ENCODE measurements at regions not wholly inside any gene's neighbourhood (a gene's known extent, or its start where the extent isn't known, plus 50 kb on each side); places are given as distances from the start of the nearest gene placed in this dataset.

DNA sequence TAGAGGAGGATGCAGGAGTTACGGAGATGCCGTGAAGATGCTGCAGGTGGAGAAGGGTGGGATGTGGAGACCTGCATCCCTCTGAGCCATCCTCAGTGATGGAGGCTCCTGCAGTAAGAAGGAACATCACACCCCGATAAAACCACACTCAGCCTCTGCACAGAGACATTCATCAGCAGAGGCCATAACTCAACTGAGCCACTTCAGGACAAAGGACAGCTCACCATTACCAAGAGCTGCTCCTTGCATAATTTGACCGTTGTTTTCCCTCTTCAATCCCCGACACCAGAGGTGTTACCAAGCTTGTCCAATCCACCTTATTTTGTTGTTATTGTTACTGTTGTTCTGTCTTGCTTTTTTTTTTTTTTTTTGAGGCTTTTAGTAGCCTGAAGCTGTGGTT lies 543.9 kb downstream of the AJAP1 start:
- H3K27ac ChIP-seq: no peak overlapping the region
- no peak for DNase-seq
- 59 to 60% methylated on average over 5 of the region's 5 CpGs for WGBS, 2 donors
- H3K36me3 ChIP-seq (replicated peaks in 1 of 2; ENCODE audit: insufficient read depth in 1 of 2, low read depth in 2 of 2): no peaks in the 10 kb centered on the region
- no peaks in the 10 kb centered on the region for H3K9me3 ChIP-seq
- intact Hi-C loops (cut with DNase I): no loop called here
- no peaks in the 10 kb centered on the region for H3K4me1 ChIP-seq
- ATAC-seq: no peak
- H3K4me3 ChIP-seq: no peak overlapping the region
- H3K27me3 ChIP-seq: no peaks in the 10 kb centered on the region
- TF ChIP-seq, protein P1, sequence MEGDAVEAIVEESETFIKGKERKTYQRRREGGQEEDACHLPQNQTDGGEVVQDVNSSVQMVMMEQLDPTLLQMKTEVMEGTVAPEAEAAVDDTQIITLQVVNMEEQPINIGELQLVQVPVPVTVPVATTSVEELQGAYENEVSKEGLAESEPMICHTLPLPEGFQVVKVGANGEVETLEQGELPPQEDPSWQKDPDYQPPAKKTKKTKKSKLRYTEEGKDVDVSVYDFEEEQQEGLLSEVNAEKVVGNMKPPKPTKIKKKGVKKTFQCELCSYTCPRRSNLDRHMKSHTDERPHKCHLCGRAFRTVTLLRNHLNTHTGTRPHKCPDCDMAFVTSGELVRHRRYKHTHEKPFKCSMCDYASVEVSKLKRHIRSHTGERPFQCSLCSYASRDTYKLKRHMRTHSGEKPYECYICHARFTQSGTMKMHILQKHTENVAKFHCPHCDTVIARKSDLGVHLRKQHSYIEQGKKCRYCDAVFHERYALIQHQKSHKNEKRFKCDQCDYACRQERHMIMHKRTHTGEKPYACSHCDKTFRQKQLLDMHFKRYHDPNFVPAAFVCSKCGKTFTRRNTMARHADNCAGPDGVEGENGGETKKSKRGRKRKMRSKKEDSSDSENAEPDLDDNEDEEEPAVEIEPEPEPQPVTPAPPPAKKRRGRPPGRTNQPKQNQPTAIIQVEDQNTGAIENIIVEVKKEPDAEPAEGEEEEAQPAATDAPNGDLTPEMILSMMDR (IDR thresholded peaks at IDR 0.05): no peak
- TF ChIP-seq POLR2A (IDR thresholded peaks at IDR 0.05): no peak

DNA sequence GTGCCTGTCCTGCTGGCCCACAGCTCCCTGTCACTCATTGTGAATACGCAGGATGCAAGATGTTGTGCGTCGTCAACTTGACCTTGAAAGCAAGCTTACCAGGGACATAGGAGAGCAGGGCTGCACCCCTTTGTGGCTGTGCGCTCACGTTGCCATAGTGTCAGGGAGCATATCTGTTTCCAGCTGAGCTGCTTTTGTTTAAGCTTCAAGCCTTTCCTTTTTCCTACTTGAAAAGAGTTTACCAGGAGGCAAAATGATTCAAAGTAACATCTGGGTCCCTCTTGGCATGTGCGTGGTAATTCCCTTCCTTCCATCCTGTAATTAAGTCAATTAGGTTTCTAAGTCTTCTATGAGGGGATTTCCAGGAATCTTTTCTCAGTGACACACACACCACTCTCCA lies 537.1 kb downstream of the AJAP1 start:
- Histone ChIP-seq H3K27ac (no peak overlapping the region), H3K9me3 (no peaks in the 10 kb centered on the region), H3K4me3 (no peak overlapping the region), H3K27me3 (no peaks in the 10 kb centered on the region), H3K36me3 (replicated peaks in 1 of 2; ENCODE audit: insufficient read depth in 1 of 2, low read depth in 2 of 2) (no peaks in the 10 kb centered on the region), H3K4me1 (no peaks in the 10 kb centered on the region)
- 54 to 60% methylated on average over 6 of the region's 6 CpGs for WGBS, 2 donors
- TF ChIP-seq, protein P1 (IDR thresholded peaks at IDR 0.05): no peak
- TF ChIP-seq POLR2A (IDR thresholded peaks at IDR 0.05): no peak
- intact Hi-C loops (cut with DNase I): no loop called here
- DNase-seq: no peak
- no peak for ATAC-seq

DNA sequence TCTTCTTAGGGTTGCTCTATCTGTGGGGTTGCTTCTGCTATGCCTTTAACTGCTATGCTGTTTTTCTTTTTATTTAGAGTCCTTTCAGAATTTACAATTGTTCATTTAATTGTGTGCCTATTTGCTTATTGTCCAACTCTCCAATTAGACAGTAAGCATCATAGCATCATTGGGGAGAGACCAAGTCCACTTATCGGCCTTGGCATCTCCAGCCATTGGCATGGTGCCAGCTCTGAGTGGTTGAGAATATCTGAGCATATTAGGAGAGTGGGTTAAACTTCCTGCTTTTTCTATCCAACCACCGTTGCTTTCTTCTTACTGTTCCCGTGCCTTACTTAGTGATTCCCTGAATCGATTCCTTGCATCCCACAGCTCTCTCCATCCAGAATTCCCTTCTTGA lies 535.0 kb downstream of the AJAP1 start:
- Histone ChIP-seq H3K36me3 (replicated peaks in 1 of 2; ENCODE audit: insufficient read depth in 1 of 2, low read depth in 2 of 2) (no peaks in the 10 kb centered on the region), H3K4me1 (no peaks in the 10 kb centered on the region), H3K27me3 (no peaks in the 10 kb centered on the region), H3K27ac (no peak overlapping the region), H3K9me3 (no peaks in the 10 kb centered on the region), H3K4me3 (no peak overlapping the region)
- no peak for DNase-seq
- ATAC-seq: no peak
- TF ChIP-seq, protein P1 (IDR thresholded peaks at IDR 0.05): no peak
- TF ChIP-seq POLR2A (IDR thresholded peaks at IDR 0.05): no peak
- WGBS, 2 donors: 62 to 74% methylated on average over 4 of the region's 4 CpGs
- intact Hi-C loops (cut with DNase I): no loop called here

DNA sequence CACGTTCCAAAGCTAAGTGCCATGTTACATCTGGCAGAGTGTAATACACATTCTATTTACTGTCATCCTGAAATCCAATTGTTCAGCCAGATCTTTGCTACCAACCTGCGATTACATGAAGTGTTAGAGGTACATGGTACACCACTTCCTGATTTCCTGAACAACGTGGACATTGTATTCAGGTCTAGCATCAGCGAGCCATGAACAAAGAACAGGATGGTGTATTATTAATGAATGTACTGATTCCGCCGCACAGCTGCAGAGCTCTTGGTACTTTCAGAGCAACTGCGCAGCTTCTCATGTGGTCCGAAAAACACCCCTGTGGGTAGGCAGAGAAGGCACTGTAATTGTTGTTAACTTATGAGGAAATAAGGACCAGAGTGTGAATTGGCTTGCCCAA lies 511.4 kb downstream of the AJAP1 start:
- ATAC-seq (peak; percentile 35), DNase-seq (peak in 1 of 4 donors; percentile 14)
- no peak for TF ChIP-seq POLR2A (IDR thresholded peaks at IDR 0.05)
- TF ChIP-seq, protein P1 (IDR thresholded peaks at IDR 0.05): no peak
- H3K27me3 ChIP-seq: no peaks in the 10 kb centered on the region
- H3K36me3 ChIP-seq (replicated peaks in 1 of 2; ENCODE audit: insufficient read depth in 1 of 2, low read depth in 2 of 2): no peaks in the 10 kb centered on the region
- no peaks in the 10 kb centered on the region for H3K9me3 ChIP-seq
- H3K4me3 ChIP-seq: no peak overlapping the region
- peak overlapping the region in 1 of 4 donors; percentile 39 for H3K27ac ChIP-seq
- H3K4me1 ChIP-seq: no peaks in the 10 kb centered on the region
- intact Hi-C loops (cut with DNase I): no loop called here
- 42 to 43% methylated on average over 8 of the region's 8 CpGs for WGBS, 2 donors

DNA sequence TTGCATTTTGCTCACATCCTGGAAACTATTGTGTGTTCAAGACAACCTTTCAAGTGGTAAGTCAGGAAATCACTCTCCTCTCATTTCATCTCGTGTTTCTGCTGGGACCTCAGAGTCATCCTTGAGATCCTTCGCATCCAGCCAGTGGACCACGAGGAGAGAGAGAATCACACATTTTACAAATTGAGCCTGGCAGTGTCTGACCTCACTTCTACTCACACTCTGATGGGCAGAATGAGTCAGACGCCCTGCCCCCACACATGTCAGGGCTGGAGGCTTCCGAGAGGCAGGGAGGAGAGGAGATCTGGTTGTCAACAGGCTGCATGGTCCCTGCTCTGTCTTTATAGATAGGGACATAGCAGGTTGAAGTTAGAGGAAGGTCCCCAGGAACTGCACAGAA lies 509.7 kb downstream of the AJAP1 start:
- WGBS, 2 donors: 54 to 72% methylated on average over 4 to 5 of the region's 5 CpGs
- no peak for TF ChIP-seq POLR2A (IDR thresholded peaks at IDR 0.05)
- TF ChIP-seq, protein P1 (IDR thresholded peaks at IDR 0.05): no peak
- ATAC-seq (no peak), DNase-seq (no peak)
- Histone ChIP-seq H3K9me3 (no peaks in the 10 kb centered on the region), H3K27me3 (no peaks in the 10 kb centered on the region), H3K36me3 (replicated peaks in 1 of 2; ENCODE audit: insufficient read depth in 1 of 2, low read depth in 2 of 2) (no peaks in the 10 kb centered on the region), H3K4me3 (no peak overlapping the region), H3K27ac (no peak overlapping the region), H3K4me1 (no peaks in the 10 kb centered on the region)
- intact Hi-C loops (cut with DNase I): no loop called here

All from body of pancreas (tissue), 4 donors.